Mesenchymal stem cell (in vitro differentiated cells and primary cell): ENCODE measurements at regions not wholly inside any gene's neighbourhood (a gene's known extent, or its start where the extent isn't known, plus 50 kb on each side); places are given as distances from the start of the nearest gene placed in this dataset.

Source experiments
- DNase-seq: peaks from one replicate; pipeline ENCODE4 v3.0.0-alpha.2; 2013
- H2AFZ ChIP-seq: one replicate; pipeline ENCODE4 v1.6.1; 2013; ENCODE audit warnings: low read depth, mild to moderate bottlenecking, control low read depth, inconsistent platforms, low read length, moderate library complexity
- H2AK5ac ChIP-seq: 2 replicates; pipeline ENCODE4 v1.6.1; 2013; ENCODE audit warnings: low read length, moderate library complexity, mild to moderate bottlenecking, inconsistent platforms; ENCODE audit not compliant: severe bottlenecking
- H2BK120ac ChIP-seq: one replicate; pipeline ENCODE4 v1.6.1; 2013; ENCODE audit warnings: low read depth, mild to moderate bottlenecking, inconsistent platforms, low read length, moderate library complexity
- H2BK12ac ChIP-seq, 2 experiments: one replicate each; pipeline ENCODE4 v1.6.1; 2013; ENCODE audit warnings: inconsistent platforms in 2 of 2, low read length in 2 of 2, mild to moderate bottlenecking in 2 of 2, moderate library complexity in 2 of 2, control low read depth in 1 of 2
- H2BK15ac ChIP-seq: one replicate; pipeline ENCODE4 v1.6.1; 2013; ENCODE audit warnings: mild to moderate bottlenecking, low read depth, inconsistent platforms; ENCODE audit not compliant: poor library complexity, severe bottlenecking
- H2BK5ac ChIP-seq: 2 replicates; pipeline ENCODE4 v1.6.1; 2013; ENCODE audit warnings: low read depth, mild to moderate bottlenecking, low read length, control low read depth, inconsistent platforms; ENCODE audit not compliant: poor library complexity, severe bottlenecking
- H3K14ac ChIP-seq, 2 experiments: one replicate each; pipeline ENCODE4 v1.6.1; 2013; ENCODE audit warnings: inconsistent platforms in 2 of 2, low read length in 2 of 2, control low read depth in 1 of 2, mild to moderate bottlenecking in 1 of 2, moderate library complexity in 1 of 2
- H3K18ac ChIP-seq, 2 experiments: one replicate each; pipeline ENCODE4 v1.6.1; 2013; ENCODE audit warnings: inconsistent platforms in 2 of 2, low read length in 2 of 2, control low read depth in 1 of 2, low read depth in 1 of 2, mild to moderate bottlenecking in 1 of 2
- H3K23ac ChIP-seq, 2 experiments: one replicate each; pipeline ENCODE4 v1.6.1; 2013; ENCODE audit warnings: inconsistent platforms in 2 of 2, low read length in 2 of 2, mild to moderate bottlenecking in 2 of 2, moderate library complexity in 2 of 2, control low read depth in 1 of 2
- H3K27ac ChIP-seq: 2 replicates; pipeline ENCODE4 v1.5.1; 2013; ENCODE audit warnings: mild to moderate bottlenecking, moderate library complexity, low read length, control low read depth, inconsistent platforms; ENCODE audit not compliant: poor library complexity, severe bottlenecking
- H3K27me3 ChIP-seq, 2 experiments: 2 replicates each; pipeline versions ENCODE4 v1.6.1 to v1.7.0; 2013; ENCODE audit warnings: low read length in 2 of 2, mild to moderate bottlenecking in 2 of 2, moderate library complexity in 2 of 2, control low read depth in 1 of 2, inconsistent platforms in 1 of 2; ENCODE audit not compliant: control insufficient read depth in 1 of 2, insufficient read depth in 1 of 2
- H3K36me3 ChIP-seq, 2 experiments: 2 replicates each; pipeline versions ENCODE4 v1.6.1 to v1.7.0; 2013; ENCODE audit warnings: low read length in 2 of 2, control low read depth in 1 of 2, inconsistent platforms in 1 of 2, low read depth in 1 of 2, mild to moderate bottlenecking in 1 of 2; ENCODE audit not compliant: insufficient read depth in 2 of 2, control insufficient read depth in 1 of 2
- H3K4ac ChIP-seq, 2 experiments: one replicate each; pipeline ENCODE4 v1.6.1; 2013; ENCODE audit warnings: inconsistent platforms in 2 of 2, low read length in 2 of 2, mild to moderate bottlenecking in 2 of 2, moderate library complexity in 2 of 2, control low read depth in 1 of 2, low read depth in 1 of 2
- H3K4me1 ChIP-seq: 2 replicates; pipeline ENCODE4 v1.6.1; 2013; ENCODE audit warnings: low read depth, low read length, control low read depth; ENCODE audit not compliant: control insufficient read depth, insufficient read depth
- H3K4me2 ChIP-seq: 2 replicates; pipeline ENCODE4 v1.6.1; 2013; ENCODE audit warnings: low read length, mild to moderate bottlenecking, inconsistent platforms; ENCODE audit not compliant: poor library complexity, severe bottlenecking
- H3K4me3 ChIP-seq, 2 experiments: 2 replicates each; pipeline versions ENCODE4 v1.5.1 to v1.7.0; 2013; ENCODE audit warnings: low read length in 2 of 2, mild to moderate bottlenecking in 2 of 2, control low read depth in 1 of 2, low read depth in 1 of 2; ENCODE audit not compliant: insufficient read depth in 1 of 2
- H3K79me1 ChIP-seq: replicated peaks from 2 replicates; pipeline ENCODE4 v1.6.1; 2013; ENCODE audit warnings: mild to moderate bottlenecking, control low read depth, low read length, inconsistent platforms; ENCODE audit not compliant: poor library complexity, severe bottlenecking
- H3K9ac ChIP-seq: 2 replicates; pipeline ENCODE4 v1.7.0; 2013; ENCODE audit warnings: mild to moderate bottlenecking, low read length, moderate library complexity
- H3K9me3 ChIP-seq: 2 replicates; pipeline ENCODE4 v1.7.0; 2013; ENCODE audit warnings: mild to moderate bottlenecking, low read length; ENCODE audit not compliant: control insufficient read depth
- H4K8ac ChIP-seq: one replicate; pipeline ENCODE4 v1.6.1; 2013; ENCODE audit warnings: inconsistent platforms, mild to moderate bottlenecking, low read length, moderate library complexity
- H4K91ac ChIP-seq: one replicate; pipeline ENCODE4 v1.6.1; 2013; ENCODE audit warnings: mild to moderate bottlenecking, low read length, inconsistent platforms
- WGBS: methylation state at CpG from one replicate; pipeline ENCODE4 v1.1.7; 2013; ENCODE audit warnings: mixed read lengths; 5-methylcytosine and 5-hydroxymethylcytosine counted together

DNA sequence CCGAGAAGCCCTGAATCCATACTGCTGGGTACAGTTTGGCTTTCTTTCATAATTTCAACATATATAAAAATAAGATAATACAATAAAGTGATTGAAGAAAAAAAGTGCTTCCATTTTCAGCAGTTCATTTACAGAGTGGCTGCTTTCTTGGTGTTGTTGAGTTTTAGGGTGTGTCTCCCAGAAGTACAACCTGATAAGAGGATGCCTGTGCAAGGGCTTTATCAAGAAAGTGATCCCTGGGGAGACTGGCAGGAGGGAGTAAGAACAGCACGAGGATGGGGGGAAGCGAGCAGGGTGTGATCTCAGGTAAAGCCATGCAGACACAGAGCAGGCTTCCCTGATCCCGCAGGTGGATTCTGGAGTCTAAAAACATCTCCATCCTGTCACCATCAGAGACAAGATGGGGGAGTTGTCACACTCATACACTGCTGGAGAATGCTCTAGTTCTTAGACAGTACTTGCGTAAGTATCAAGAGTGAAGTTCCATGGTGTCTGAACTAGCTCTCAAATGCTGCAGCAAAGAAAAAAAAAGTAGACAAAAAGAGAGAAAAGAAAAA, 395.9 kb downstream of the CDH26 start:
- H3K18ac ChIP-seq = no peak overlapping the region
- no peak overlapping the region for H4K91ac ChIP-seq
- no peak overlapping the region for H2BK12ac ChIP-seq
- no peak overlapping the region for H2BK5ac ChIP-seq
- H2AFZ ChIP-seq = no peak overlapping the region
- H3K4me1 ChIP-seq = no peaks in the 10 kb centered on the region
- no peak overlapping the region for H3K9ac ChIP-seq
- H3K4ac ChIP-seq = no peak overlapping the region
- H3K14ac ChIP-seq = no peak overlapping the region
- H2BK15ac ChIP-seq = no peak overlapping the region
- no peaks in the 10 kb centered on the region for H3K9me3 ChIP-seq
- no peak overlapping the region for H3K4me2 ChIP-seq
- no peak overlapping the region for H2AK5ac ChIP-seq
- no peak overlapping the region for H4K8ac ChIP-seq
- H3K27me3 ChIP-seq = no peaks in the 10 kb centered on the region
- H3K27ac ChIP-seq = no peak overlapping the region
- no peaks in the 10 kb centered on the region for H3K36me3 ChIP-seq
- no peak overlapping the region for H3K23ac ChIP-seq
- 64% methylated on average over 4 of the region's 5 CpGs for WGBS
- no peaks in the 10 kb centered on the region for H3K79me1 ChIP-seq
- H3K4me3 ChIP-seq = no peak overlapping the region
- H2BK120ac ChIP-seq = no peak overlapping the region
- DNase-seq = no peak

DNA sequence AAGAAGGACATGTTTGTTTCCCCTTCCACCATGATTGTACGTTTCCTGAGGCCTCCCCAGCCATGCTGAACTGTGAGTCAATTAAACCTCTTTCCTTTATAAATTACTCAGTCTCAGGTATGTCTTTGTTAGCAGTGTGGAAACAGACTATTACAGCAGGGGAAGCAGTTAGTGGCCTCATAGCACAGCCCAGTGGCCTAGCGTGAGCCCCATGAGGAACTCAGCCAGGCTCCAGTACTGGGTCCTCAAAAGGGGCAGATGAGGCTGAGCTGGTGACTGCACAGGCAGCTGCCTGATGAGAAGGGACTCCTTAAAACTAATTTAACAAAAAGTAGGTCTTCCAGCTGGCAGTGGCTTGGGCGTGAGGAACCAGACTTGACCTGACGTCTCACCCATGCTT, 399.9 kb downstream of the CDH26 start:
- Histone ChIP-seq H3K4me2 (no peak overlapping the region), H3K23ac (no peak overlapping the region), H2AFZ (no peak overlapping the region), H3K9me3 (no peaks in the 10 kb centered on the region), H3K4me3 (no peak overlapping the region), H3K27ac (no peak overlapping the region), H2AK5ac (no peak overlapping the region), H2BK15ac (no peak overlapping the region), H3K27me3 (no peaks in the 10 kb centered on the region), H2BK120ac (no peak overlapping the region), H3K4me1 (no peaks in the 10 kb centered on the region), H3K36me3 (no peaks in the 10 kb centered on the region), H3K14ac (no peak overlapping the region), H3K4ac (no peak overlapping the region), H4K91ac (no peak overlapping the region), H3K18ac (no peak overlapping the region), H4K8ac (no peak overlapping the region), H3K9ac (no peak overlapping the region), H2BK12ac (no peak overlapping the region), H2BK5ac (no peak overlapping the region), H3K79me1 (no peaks in the 10 kb centered on the region)
- 90% methylated on average over 3 of the region's 4 CpGs for WGBS
- DNase-seq = no peak

DNA sequence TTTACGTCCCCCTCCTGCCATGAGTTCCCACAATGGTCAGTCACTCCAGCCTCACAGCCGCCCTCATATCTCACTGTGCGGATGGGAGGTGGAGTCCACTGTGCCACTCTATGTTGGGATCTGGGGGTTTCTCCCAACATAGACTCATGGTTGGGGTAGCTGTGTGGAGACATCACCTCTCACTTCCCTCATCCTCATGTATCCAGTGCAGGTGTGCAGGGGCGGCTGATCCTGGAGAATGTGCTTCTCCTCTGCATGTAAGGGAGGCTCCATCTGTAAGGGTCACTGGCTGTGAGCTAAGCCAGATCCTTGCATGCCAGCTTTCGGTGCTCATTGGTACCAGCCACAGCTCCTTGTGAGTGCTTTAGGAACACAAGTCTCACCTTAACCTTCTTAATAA, 400.8 kb downstream of the CDH26 start:
- no peak overlapping the region for H2BK15ac ChIP-seq
- no peak overlapping the region for H3K9ac ChIP-seq
- no peaks in the 10 kb centered on the region for H3K4me1 ChIP-seq
- 95% methylated on average over 4 of the region's 5 CpGs for WGBS
- H3K23ac ChIP-seq = no peak overlapping the region
- H4K91ac ChIP-seq = no peak overlapping the region
- no peak overlapping the region for H2AFZ ChIP-seq
- no peaks in the 10 kb centered on the region for H3K27me3 ChIP-seq
- no peak overlapping the region for H3K4ac ChIP-seq
- no peaks in the 10 kb centered on the region for H3K36me3 ChIP-seq
- no peak overlapping the region for H3K4me3 ChIP-seq
- no peak overlapping the region for H2AK5ac ChIP-seq
- H3K18ac ChIP-seq = no peak overlapping the region
- no peak overlapping the region for H3K4me2 ChIP-seq
- no peaks in the 10 kb centered on the region for H3K9me3 ChIP-seq
- no peak overlapping the region for H3K14ac ChIP-seq
- H2BK120ac ChIP-seq = no peak overlapping the region
- no peak for DNase-seq
- H3K27ac ChIP-seq = no peak overlapping the region
- no peaks in the 10 kb centered on the region for H3K79me1 ChIP-seq
- H2BK12ac ChIP-seq = no peak overlapping the region
- H2BK5ac ChIP-seq = no peak overlapping the region
- H4K8ac ChIP-seq = no peak overlapping the region

DNA sequence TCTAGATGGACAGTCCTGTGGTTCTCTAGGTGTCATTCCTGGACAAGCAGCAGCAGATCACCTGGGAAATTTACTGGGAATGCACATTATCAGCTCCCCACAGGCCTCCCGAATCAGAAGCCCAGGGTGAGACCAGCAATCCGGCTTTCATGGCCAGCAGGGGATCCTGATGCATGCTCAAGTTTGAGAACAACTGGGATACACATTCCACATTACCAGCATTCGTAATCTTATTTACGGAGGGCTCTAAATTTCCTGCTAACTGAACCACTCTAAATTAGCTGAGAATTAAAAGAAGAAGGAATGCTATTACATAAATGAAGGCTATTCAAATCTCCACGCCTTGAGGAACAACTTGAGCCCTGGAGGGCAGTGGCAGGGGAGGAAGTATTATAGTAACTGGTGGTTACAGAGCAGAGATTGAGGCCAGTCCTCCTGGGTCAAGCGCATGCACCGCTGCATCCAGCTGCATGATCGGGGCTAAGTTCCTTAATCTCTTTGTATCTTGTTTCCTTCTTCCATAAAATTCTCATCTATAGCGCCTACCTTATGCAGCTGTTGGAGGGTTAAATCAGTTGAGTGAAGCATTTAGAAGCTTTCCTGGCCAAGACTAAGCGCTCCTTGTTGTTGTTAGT, 403.7 kb downstream of the CDH26 start:
- Histone ChIP-seq H3K36me3 (no peaks in the 10 kb centered on the region), H3K9ac (no peak overlapping the region), H2AFZ (no peak overlapping the region), H3K27me3 (no peaks in the 10 kb centered on the region), H3K9me3 (no peaks in the 10 kb centered on the region), H3K18ac (no peak overlapping the region), H3K4me1 (no peaks in the 10 kb centered on the region), H3K4me3 (no peak overlapping the region), H3K4ac (no peak overlapping the region), H2BK5ac (no peak overlapping the region), H3K23ac (no peak overlapping the region), H2AK5ac (no peak overlapping the region), H3K4me2 (no peak overlapping the region), H3K14ac (no peak overlapping the region), H4K91ac (no peak overlapping the region), H2BK120ac (no peak overlapping the region), H2BK15ac (no peak overlapping the region), H3K79me1 (no peaks in the 10 kb centered on the region), H4K8ac (no peak overlapping the region), H2BK12ac (no peak overlapping the region), H3K27ac (no peak overlapping the region)
- DNase-seq = no peak
- 64% methylated on average over 7 of the region's 10 CpGs for WGBS
